Liver (tissue), 8 donors: ENCODE measurements at regions not wholly inside any gene's neighbourhood (a gene's known extent, or its start where the extent isn't known, plus 50 kb on each side); places are given as distances from the start of the nearest gene placed in this dataset.

Experiments used
- DNase-seq: peaks from one replicate; pipeline ENCODE4 v3.0.0-alpha.2; 2017; ENCODE audit warnings: low spot score
- H3K27ac ChIP-seq, 2 donors: one replicate each; pipeline ENCODE4 v1.7.0; 2013; ENCODE audit warnings: inconsistent platforms in 2 of 2, low read length in 2 of 2, control low read depth in 1 of 2, low read depth in 1 of 2, mild to moderate bottlenecking in 1 of 2
- H3K27me3 ChIP-seq, 4 donors: one replicate each; pipeline versions ENCODE4 v1.6.1 to v1.7.0; 2013; ENCODE audit warnings: low read length in 3 of 4, inconsistent platforms in 1 of 4, mild to moderate bottlenecking in 1 of 4, moderate library complexity in 1 of 4; ENCODE audit not compliant: control insufficient read depth in 4 of 4, insufficient read depth in 4 of 4
- H3K36me3 ChIP-seq, 4 donors: one replicate each; pipeline versions ENCODE4 v1.6.1 to v1.7.0; 2013; ENCODE audit warnings: low read length in 3 of 4, mild to moderate bottlenecking in 3 of 4, low read depth in 1 of 4, moderate library complexity in 1 of 4; ENCODE audit not compliant: control insufficient read depth in 4 of 4, insufficient read depth in 3 of 4
- H3K4me1 ChIP-seq, 4 donors: one replicate each; pipeline versions ENCODE4 v1.6.1 to v1.7.0; 2013; ENCODE audit warnings: low read length in 3 of 4, mild to moderate bottlenecking in 3 of 4, moderate library complexity in 1 of 4; ENCODE audit not compliant: control insufficient read depth in 4 of 4, insufficient read depth in 4 of 4
- H3K4me3 ChIP-seq, 3 donors: one replicate each; pipeline versions ENCODE4 v1.6.1 to v1.7.0; 2013; ENCODE audit warnings: low read length in 3 of 3, control low read depth in 1 of 3, low read depth in 1 of 3, mild to moderate bottlenecking in 1 of 3
- H3K9ac ChIP-seq, 2 donors: one replicate each; pipeline ENCODE4 v1.7.0; 2013; ENCODE audit warnings: low read length in 2 of 2, mild to moderate bottlenecking in 2 of 2, moderate library complexity in 2 of 2, control low read depth in 1 of 2, low read depth in 1 of 2
- H3K9me3 ChIP-seq, 4 donors: one replicate each; pipeline versions ENCODE4 v1.6.1 to v1.7.0; 2013; ENCODE audit warnings: low read length in 3 of 4; ENCODE audit not compliant: control insufficient read depth in 4 of 4
- ATF3 ChIP-seq: IDR thresholded peaks from 2 replicates; pipeline ENCODE4 v1.6.1; 2016; ENCODE audit warnings: antibody characterized with exemption
- CTCF ChIP-seq: fragments of 150-350 bp; IDR thresholded peaks from 2 replicates; pipeline ENCODE4 v1.5.1; 2017; ENCODE audit warnings: improper control_type of control experiment, low read depth, low read length; ENCODE audit not compliant: missing input control
- EGR1 ChIP-seq, 2 donors: IDR thresholded peaks; 2 replicates each; pipeline ENCODE4 v1.6.1; 2016 to 2018; ENCODE audit warnings: antibody characterized with exemption in 2 of 2, low read depth in 2 of 2
- FOXA1 ChIP-seq: IDR thresholded peaks from 2 replicates; pipeline ENCODE4 v1.6.1; 2016; ENCODE audit warnings: antibody characterized with exemption
- FOXA2 ChIP-seq: IDR thresholded peaks from 2 replicates; pipeline ENCODE4 v1.6.1; 2016; ENCODE audit warnings: antibody characterized with exemption
- GABPA ChIP-seq, 2 donors: IDR thresholded peaks in 1 of 2; conservative IDR thresholded peaks in 1 of 2; 2 replicates each; pipeline ENCODE4 v1.6.1; 2016; ENCODE audit warnings: antibody characterized with exemption in 2 of 2, mild to moderate bottlenecking in 1 of 2, moderate library complexity in 1 of 2
- HNF4A ChIP-seq, 2 donors: conservative IDR thresholded peaks; 2 replicates each; pipeline ENCODE4 v1.6.1; 2016; ENCODE audit warnings: antibody characterized with exemption in 2 of 2, mild to moderate bottlenecking in 2 of 2
- HNF4G ChIP-seq: IDR thresholded peaks from 2 replicates; pipeline ENCODE4 v1.6.1; 2016; ENCODE audit warnings: antibody characterized with exemption
- JUND ChIP-seq, 2 donors: IDR thresholded peaks; 2 replicates each; pipeline ENCODE4 v1.6.1; 2016; ENCODE audit warnings: antibody characterized with exemption in 2 of 2
- MAX ChIP-seq: IDR thresholded peaks from 2 replicates; pipeline ENCODE4 v1.6.1; 2016; ENCODE audit warnings: antibody characterized with exemption
- NR2F2 ChIP-seq: IDR thresholded peaks from 2 replicates; pipeline ENCODE4 v1.6.1; 2016; ENCODE audit warnings: antibody characterized with exemption
- RAD21 ChIP-seq, 2 donors: IDR thresholded peaks; 2 replicates each; pipeline ENCODE4 v1.6.1; 2016; ENCODE audit warnings: antibody characterized with exemption in 2 of 2, mild to moderate bottlenecking in 2 of 2
- REST ChIP-seq: IDR thresholded peaks from 2 replicates; pipeline ENCODE4 v1.6.1; 2016; ENCODE audit warnings: antibody characterized with exemption, mild to moderate bottlenecking
- RXRA ChIP-seq, 2 donors: IDR thresholded peaks; 2 replicates each; pipeline ENCODE4 v1.6.1; 2017 to 2018; ENCODE audit warnings: antibody characterized with exemption in 2 of 2, mild to moderate bottlenecking in 1 of 2
- SP1 ChIP-seq: IDR thresholded peaks from 2 replicates; pipeline ENCODE4 v1.6.1; 2018; ENCODE audit warnings: antibody characterized with exemption, mild to moderate bottlenecking
- TAF1 ChIP-seq: conservative IDR thresholded peaks from 2 replicates; pipeline ENCODE4 v1.6.1; 2016; ENCODE audit warnings: antibody characterized with exemption, mild to moderate bottlenecking
- YY1 ChIP-seq: IDR thresholded peaks from 2 replicates; pipeline ENCODE4 v1.6.1; 2016; ENCODE audit warnings: antibody characterized with exemption, mild to moderate bottlenecking
- ZBTB33 ChIP-seq: IDR thresholded peaks from 2 replicates; pipeline ENCODE4 v1.6.1; 2016; ENCODE audit warnings: antibody characterized with exemption
- WGBS: extraction: QIAGEN DNeasy Blood & Tissue Kit; methylation state at CpG from one replicate; pipeline ENCODE4 v1.1.7; 2013; 5-methylcytosine and 5-hydroxymethylcytosine counted together
- donor health status: healthy.
- donor health status: healthy.
- donor health status: healthy.
- donor health status: healthy.
- donor health status: healthy.

GRCh38 chr3:104145164-104145563 is 1221.5 kb upstream of the ALCAM start:
- Histone ChIP-seq H3K9ac (no peak overlapping the region), H3K27me3 (no peaks in the 10 kb centered on the region), H3K27ac (no peak overlapping the region), H3K36me3 (no peaks in the 10 kb centered on the region), H3K4me1 (no peaks in the 10 kb centered on the region), H3K9me3 (no peaks in the 10 kb centered on the region), H3K4me3 (no peak overlapping the region)
- TF ChIP-seq HNF4A (conservative IDR thresholded peaks at IDR 0.05) (no peak), ATF3 (no peak), ZBTB33 (no peak), REST (no peak), RXRA (IDR thresholded peaks at IDR 0.05) (no peak), YY1 (no peak), CTCF (no peak), NR2F2 (no peak), EGR1 (IDR thresholded peaks at IDR 0.05; ENCODE audit: low read depth in 2 of 2) (no peak), RAD21 (IDR thresholded peaks at IDR 0.05) (no peak), MAX (no peak), HNF4G (no peak), SP1 (no peak), JUND (IDR thresholded peaks at IDR 0.05) (no peak), GABPA (IDR thresholded peaks at IDR 0.05 in 1 of 2, conservative IDR thresholded peaks at IDR 0.05 in 1 of 2) (no peak), TAF1 (no peak), FOXA2 (no peak), FOXA1 (no peak)
- DNase-seq = no peak

- H3K4me1 ChIP-seq = peaks cover 0 to 4% (median 0%) of the 10 kb centered on the region in 4 donors
- no peaks in the 10 kb centered on the region for H3K27me3 ChIP-seq
- DNase-seq = no peak
- H3K36me3 ChIP-seq = no peaks in the 10 kb centered on the region
- no peak overlapping the region for H3K4me3 ChIP-seq
- 86% methylated on average over 1 of the region's 1 CpG for WGBS
- H3K9ac ChIP-seq = no peak overlapping the region
- no peak overlapping the region for H3K27ac ChIP-seq
- no peaks in the 10 kb centered on the region for H3K9me3 ChIP-seq
- TF ChIP-seq GABPA (IDR thresholded peaks at IDR 0.05 in 1 of 2, conservative IDR thresholded peaks at IDR 0.05 in 1 of 2) (no peak), TAF1 (no peak), CTCF (no peak), ATF3 (no peak), SP1 (no peak), RXRA (IDR thresholded peaks at IDR 0.05) (no peak), JUND (IDR thresholded peaks at IDR 0.05) (no peak), FOXA2 (no peak), EGR1 (IDR thresholded peaks at IDR 0.05; ENCODE audit: low read depth in 2 of 2) (no peak), HNF4G (no peak), REST (no peak), FOXA1 (no peak)
These were observed 1217.6 kb upstream of the ALCAM start for GRCh38 chr3:104149154-104149553.
